SKM-1 treated with dmso at 0.1 percent for 144 hours (cell line): ENCODE measurements at regions not wholly inside any gene's neighbourhood (a gene's known extent, or its start where the extent isn't known, plus 50 kb on each side); places are given as distances from the start of the nearest gene placed in this dataset.

Source experiments
- DNase-seq: peaks from one replicate; lab custom pipeline; 2025; ENCODE audit not compliant: unreplicated experiment; lab: John Stamatoyannopoulos, UW

DNA sequence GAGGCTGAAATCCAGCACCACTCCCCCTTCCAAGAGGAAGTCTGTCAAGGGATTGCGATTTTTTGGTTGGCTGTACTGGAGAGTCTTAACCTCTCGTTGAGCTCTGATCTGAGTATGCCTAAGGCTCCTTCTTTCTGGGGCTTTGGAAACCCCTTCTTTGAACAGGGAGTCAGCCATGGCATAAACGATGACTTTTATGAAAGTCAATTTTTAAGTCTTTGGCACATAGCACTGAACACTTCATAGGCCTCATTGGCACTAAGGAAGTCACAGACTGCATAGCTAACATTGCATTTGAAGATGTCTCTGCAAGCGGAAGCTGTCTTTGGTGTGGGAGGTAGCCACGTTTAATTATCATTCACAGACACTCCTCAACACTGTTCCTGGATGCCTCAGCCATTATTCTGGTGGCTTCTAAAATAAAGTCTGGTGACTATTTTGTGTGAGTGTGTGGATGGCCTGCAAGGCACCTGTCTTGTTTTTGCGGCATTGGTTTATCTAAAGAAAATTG lies 148.2 kb upstream of the NCK2 start:
- DNase-seq = no peak

DNA sequence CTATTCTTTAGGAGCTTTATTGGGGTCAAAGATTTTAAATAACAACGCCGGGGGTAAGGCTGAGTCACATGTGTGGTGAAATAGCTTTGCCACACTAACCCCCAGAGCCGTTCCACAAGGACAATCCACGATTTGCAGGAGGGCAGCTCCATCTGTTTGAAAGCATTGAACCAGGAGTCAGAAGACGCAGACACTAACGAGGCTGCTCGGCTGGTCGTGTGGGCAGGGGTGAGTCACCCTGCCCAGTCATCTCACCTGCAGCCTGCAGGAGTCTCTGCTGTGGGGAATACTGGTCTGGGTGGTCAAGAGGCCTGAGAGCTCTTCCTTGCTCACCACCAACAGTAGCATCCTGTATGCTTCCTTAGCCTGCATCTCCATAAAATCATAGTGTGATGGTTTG lies 149.2 kb upstream of the NCK2 start:
- no peak for DNase-seq

DNA sequence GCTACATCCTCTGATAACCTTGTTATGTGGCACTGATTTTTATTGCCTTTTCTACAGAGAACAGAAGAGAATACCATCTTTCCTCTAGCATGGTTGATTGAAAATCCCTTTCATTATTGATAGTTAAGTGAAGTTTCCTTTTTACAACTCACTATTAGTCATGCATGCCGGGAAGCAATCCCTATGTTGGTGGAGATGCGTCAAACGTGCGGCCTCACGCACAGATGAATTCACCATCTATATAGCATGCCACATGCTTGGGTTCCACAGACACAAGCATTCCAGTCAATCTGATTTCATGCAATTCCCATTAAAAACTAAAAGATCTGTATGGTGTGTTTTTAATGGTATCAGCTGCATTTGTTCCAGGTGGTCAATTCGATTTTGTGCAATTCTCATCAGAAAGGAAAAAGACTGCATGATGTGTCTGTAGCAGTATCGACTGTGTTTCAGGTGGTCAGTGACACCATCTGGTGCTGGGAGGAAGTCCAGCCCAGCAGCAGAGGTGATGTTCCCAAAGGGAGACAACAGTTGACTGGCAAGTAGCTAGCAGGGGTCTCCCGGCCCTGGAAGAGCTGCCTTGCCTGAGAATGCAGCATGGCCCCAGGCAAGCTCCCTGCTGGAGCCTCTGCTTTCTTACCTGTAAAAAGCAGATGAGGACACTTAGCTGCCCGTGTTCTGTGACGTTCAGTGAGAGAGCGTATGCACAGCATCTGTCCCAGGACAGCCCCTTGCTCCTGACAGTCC lies 151.3 kb upstream of the NCK2 start:
- no peak for DNase-seq

DNA sequence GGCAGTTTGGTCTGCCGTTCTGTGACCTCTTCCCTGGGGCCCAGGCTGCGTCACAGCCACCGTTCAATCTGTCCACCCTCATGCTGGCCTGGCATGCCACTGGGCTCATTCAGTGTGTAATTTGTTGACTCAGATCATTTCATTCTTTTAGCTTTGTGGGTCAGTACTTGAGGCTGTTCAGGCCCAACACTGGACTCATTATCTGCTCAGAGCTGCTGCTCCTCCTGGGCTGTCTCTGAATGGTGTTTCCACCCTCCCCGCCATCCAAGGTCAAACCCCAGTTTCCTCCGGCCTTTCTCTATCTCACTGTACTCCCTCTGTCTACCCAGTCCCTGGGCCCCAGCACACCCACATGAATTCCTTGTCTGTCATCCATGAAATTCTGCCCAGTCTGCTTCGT lies 152.4 kb upstream of the NCK2 start:
- DNase-seq = no peak

DNA sequence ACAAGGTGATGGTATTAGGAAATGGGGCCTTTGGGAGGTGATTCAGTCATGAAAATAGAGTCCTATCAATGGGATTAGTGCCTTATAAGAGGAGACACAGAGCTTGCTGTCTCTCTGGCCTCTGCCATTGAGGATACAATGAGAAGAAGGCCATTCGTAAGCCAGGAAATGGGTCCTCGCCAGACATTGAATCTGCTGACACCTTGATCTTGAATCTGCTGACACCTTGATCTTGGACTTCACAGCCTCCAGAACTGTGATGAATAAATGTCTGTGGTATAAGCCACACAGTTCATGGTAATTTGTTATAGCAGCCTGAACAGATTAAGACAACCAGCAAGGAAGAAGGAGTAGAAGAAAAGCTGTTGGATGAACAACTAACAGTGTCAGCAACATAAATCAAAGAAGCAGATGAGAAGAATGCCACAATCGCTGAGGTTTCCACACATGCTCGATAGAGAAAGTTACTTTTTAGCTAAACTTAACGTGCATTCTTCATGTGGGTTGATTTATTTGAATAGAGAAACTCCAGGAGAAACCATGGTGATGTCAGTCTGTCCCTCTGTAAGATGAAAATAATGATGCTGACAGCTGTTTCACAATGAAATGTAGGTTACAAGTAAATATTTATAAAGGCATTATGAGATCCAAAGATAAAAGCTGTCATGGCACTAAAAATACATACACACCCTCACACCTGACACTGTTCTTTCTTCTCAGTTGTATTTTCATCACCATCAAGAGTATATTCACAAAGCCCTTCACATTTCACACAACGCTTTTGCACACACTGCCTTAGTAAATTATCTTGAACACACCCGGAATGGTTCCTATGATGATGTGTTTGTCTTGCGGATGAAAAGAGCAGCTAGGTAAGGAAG lies 153.7 kb upstream of the NCK2 start:
- no peak for DNase-seq

DNA sequence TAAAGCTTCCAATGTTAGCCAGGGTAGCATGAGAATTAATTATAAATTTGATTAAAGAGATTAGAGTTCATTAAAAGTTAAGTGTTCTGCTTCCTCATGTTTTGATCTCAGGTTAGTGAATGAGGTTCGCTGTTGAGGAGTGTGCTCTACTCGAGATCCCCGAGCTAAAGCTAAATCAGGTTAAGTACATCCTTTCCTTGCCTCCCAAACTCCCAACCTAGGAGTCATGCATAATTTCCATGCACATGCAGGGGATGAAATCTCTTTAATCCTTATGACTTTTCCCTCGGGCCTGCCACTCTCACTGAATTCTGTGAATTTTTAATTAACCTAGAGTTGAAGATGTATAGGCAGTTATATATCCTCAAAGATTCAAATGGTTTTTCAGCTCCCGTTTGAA lies 156.1 kb upstream of the NCK2 start:
- no peak for DNase-seq

DNA sequence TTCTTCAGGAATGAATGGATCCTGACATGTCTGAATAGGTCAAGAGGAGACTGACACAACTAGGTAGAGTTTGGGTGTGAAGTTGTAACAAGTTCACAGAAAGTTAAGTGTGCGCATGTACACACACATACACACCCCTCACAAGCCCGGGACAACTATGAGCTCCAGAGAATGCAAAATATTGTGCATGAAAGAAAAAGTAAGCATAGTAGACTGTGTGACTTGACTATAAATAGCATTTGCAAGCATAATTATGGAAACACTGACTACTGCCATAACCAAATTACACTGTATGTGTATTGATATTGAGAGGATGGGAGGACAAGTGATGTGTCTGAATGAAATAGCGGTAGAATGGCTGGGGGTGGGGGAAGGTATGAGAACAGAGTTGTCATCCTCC lies 157.1 kb upstream of the NCK2 start:
- no peak for DNase-seq

DNA sequence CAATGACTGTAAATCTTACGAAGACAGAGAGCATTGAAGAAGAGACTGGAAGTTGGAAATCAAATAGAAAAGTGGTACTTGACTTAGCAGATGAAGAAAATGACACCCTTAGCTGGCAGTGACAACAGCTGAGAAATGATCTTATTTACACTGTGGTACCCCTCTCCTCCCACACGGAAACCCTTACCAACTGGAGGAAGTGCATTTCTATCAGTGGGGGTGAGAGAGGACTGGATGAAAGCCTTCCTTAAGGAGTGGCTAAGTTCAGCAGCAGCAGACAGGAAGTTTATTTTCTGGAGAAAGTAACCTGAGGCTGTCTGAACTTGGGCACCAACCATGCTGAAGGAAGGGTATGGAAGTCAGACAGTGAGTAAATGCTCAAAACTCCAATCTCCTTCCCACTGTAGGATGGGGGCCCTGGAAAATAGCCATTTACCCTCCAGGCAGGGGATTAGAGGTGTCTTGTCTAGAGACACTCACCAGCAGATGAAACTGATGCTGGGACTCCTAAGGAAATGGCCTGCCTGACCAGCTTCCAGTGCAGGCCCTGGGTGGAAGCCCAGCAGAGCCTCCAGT lies 160.2 kb upstream of the NCK2 start:
- no peak for DNase-seq

DNA sequence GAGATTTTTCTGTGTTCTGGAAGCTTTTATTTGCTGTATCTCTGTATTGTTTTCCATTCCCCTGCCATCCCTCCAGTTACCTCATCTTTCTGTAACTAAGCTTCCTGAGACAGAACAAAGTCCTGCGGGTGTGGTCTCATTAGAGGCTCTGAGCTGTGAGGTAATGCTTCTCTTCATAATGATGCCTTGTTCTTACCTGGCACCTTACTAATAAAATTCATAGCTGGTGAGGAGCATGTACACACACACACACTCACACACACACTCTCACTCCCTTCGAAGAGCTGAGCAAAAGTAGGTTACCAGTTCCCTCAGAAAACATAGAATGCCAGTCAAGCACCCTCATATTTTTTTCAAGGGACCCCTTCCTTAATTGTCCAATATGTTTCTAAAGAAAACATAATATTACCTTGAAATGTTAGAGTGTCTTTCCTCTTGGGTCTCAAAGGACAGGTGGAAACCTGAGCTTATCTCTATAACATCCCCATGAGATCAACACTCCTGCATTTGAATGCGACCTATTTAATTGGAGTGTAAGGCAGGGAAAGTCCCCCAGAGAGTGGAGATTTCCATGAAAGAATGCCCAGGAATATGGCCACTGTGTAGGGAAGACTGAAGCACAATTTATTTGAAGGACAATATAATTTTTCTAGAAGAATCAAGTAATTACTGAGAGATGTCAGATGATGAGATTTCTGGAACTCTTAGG lies 161.6 kb upstream of the NCK2 start:
- DNase-seq = no peak

DNA sequence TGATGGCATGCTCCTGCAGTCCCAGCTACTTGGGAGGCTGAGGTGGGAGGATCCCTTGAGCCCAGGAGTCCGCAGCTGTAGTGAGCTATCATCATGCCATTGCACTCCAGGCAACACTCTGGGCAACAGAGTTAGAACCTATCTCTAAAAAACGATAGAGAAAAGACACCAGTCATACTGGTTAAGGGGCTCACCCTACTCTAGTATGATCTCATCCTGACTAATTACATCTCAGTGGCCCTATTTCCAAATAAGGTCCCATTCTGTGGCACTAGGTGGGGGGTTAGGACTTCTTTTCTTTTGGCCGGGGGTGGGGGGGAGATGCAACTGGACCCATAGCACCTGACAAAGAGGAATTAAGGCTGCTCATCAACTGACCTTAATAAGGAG lies 163.2 kb upstream of the NCK2 start:
- no peak for DNase-seq

DNA sequence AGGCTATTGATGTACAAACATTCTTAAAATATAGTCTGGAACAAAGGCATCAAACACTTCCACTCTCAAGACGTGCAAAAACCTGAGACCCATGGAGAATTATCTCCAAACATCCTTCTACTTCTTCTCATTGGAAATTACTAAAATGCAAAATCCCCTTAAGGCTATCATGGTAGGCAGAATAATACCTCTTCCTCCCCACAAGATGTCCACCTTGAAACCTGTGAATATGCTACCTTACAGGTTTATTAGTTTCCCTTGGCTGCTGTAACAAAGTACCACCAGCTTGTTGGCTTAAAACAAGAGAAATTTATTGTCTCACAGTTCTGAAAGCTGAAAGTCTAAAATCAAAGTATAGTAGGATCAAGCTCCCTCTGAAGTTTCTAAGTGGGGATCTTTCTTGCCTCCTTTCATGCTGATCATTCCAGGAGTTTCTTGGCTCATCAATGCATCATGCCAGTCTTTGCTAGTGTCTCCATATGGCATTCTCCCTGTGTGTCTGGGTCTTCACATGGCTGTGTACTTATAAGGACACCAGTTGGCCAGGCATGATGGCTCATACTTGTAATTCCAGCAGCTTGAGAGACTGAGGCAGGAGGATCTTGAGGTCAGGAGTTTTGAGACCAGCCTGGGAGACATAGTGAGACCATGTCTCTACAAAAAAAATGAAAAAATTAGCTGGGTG lies 163.7 kb upstream of the NCK2 start:
- DNase-seq = no peak

DNA sequence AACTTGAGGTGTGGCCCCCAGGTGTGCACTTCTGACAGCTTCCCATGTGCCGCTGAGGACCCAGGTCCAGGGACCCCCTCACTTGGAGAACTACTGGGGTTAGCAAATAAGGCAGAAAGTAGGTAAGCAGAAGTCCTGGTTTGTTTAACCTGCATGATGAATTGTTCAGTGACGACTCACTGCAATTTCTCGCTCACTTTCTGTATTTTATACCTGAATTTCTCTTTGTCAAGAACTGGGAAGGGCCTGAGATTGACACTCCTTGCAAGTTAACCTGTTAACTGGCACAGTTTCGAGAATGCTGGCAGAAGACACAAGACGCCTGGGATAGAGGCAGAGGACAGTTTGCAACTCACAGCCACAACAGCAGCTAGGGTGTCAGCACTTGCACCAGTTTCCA lies 164.5 kb upstream of the NCK2 start:
- no peak for DNase-seq

DNA sequence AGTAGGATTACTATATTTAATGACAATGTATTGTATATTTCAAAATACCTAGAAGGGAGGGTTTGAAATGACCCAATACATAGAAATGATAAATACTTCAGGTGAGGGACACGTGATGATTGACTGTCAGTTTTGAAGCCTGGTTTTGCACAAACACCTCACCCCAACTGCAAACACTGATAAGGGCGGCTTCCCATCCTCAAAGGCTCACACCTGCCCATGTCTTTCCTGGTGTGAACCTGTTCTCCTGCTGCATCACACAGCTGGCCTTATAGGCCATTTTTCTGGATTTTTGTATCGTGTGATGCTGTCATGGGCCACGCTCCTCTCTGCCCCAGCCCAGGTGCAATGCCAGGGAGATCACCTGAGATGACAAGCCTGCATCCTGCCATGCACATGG lies 166.5 kb upstream of the NCK2 start:
- DNase-seq = no peak

DNA sequence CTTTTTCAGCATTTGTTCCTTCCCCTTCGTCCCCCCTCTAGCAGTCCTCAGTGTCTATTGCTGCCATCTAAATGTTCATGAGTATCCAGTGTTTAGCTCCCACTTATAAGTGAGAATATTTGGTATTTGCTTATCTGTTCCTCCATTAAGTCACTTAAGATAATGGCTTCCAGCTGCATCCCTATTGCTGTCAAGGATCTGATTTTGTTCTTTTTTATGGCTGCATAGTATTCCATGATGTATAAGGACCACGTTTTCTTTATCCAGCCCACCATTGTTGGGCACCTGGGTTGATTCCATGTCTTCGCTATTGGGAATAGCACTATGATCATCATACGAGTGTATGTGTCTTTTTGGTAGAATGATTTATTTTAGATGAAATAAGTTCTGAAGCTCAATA lies 166.9 kb upstream of the NCK2 start:
- DNase-seq = no peak

DNA sequence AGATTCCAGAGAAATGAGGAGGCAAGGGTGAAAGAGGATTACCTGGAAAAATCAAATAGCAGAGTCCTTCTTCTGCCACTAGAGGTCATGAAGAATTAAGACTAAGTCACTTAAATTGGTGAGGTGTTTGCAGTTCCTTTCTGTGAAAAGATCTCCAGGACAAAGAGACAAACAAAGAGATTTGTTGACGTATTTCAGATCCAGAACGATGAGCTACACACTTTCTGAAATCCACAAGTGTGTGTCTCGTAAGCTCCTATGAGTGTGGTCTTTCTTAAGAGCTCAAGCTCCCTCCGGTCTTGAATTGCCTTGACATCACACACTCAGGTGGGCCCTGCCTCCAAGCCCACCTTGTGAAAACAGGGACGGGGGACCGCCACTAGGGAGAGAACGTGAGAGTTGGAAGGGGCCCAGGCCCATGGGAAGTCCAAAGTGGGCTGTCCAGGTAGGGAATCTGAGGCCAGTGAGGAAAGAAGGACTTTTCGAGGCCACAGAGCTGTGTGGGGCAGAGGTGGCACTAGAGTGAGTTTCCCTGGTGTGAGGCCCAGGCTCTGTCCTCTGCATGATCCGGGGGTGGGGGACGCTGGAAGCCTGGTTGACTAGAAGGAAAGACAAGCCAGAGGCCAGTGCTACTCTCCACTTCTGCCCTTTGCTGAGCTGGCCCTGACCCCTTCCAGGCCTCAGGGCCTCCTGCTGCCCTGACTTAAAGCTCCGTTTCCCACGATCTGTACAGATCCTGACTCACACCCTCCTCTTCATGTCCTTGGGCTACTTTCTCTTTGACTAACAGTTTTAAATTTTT lies 168.1 kb upstream of the NCK2 start:
- DNase-seq = peak; percentile 38

DNA sequence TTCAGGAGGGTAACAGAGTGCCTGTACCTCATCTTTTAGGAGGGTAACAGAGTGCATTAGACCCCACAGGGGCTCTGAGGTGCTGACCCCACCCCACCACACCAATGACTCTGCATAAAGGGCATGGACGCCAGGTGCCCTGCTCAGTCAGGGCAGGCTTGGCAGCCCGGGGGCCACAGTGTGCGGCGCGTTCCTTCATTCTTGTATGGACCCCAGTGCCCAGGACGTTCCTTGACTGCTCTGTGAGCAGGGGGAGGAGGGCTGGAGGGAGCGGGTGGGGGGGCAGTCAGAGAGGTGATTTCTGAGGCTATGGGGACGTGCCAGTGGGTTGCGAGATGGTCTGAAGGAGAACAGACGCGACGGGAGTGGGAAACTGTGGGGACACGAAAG lies 168.7 kb upstream of the NCK2 start:
- DNase-seq = no peak

DNA sequence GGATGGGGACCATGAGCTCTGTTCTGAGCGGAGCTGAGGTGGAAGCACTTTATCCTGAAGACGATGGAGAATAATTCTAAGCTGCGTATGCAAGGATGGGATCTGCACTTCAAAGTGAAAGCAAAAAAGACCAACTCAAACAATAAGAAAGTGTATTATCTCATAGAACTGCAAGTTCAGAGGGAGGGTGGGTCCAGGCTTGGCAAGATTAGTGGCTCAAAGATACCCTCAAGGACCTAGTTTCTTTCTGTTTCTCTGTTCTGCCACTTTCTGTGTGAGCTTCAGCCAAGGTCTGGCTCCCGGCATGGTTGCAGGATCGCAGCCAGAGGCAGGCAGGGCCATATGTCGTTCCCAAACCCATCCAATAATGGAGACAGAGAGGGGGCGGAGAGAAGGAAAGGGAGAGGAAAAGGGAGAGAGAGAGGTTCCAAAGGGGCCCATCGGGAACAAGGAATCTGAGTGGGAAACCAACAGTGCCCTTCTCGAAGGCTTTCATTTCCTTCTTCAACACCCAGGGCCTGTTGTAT lies 169.2 kb upstream of the NCK2 start:
- no peak for DNase-seq

DNA sequence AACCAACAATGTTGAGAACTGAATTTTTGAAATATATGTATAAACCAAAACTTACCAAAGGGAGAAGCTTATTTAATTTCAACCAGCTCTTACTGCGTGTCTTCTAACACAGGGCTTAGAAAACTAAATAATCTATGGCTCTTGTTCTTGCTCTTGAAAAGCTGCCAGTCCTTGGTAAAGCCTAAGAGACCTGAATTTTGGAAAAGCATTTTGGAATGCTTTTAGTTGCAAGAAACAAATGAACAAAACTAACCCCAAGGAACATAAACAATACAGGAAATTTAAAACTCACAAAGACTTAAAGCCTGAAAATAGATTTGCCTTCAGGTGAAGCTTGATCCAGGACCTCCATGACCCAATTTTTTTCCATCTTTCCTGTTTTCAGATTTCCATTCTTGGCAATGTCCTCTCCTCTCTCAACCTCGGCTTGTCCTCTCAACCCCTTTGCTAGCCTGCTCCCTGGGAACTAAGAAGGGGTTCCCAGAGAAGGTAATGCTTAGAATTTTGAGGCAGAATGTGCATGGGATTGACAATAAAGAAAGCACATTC lies 169.8 kb upstream of the NCK2 start:
- no peak for DNase-seq

DNA sequence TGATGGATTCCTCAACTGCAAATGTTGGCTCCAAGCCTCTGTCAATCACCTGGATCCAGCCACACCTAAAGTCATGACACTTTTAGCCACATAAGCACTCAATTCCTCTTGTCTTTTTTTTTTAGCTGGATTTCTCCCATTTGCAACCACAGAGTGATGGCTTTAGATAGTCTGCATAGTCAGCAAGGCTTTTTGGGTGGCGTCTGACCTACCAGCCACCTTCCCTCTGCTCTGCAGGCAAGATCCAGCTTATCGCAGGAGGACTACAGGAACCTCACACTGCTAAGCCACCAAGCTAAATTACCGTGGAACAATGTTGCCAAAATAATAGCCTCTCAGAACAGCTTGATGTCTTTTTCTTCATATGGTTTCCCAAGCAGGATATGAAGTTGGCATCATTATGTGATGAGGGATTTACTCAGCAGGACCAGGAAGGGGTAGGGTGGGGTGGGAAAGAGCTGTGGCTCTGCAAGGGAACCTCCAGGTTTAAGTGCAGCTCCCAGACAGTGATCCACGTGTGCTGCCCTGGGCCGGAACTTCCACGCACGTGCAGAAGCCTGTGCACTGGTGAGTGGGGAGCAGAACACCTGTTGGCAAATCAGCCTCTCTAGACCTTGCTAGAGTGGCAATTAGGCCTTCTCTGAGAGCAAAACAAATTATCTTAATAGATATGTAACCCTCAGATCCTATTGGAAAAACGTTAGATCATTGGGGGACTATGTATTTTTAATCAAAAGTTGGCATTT lies 170.6 kb upstream of the NCK2 start:
- no peak for DNase-seq
